SU-DHL-6 (cell line): ENCODE measurements at regions not wholly inside any gene's neighbourhood (a gene's known extent, or its start where the extent isn't known, plus 50 kb on each side); places are given as distances from the start of the nearest gene placed in this dataset.

Source experiments
- H2AFZ ChIP-seq: fragments of 200-600 bp; sonication (generic); 2 replicates; pipeline ENCODE4 v1.6.1; 2014; ENCODE audit warnings: low read depth, mild to moderate bottlenecking, moderate library complexity, mixed read lengths, antibody characterized with exemption, low read length; ENCODE audit not compliant: severe bottlenecking
- H3F3A ChIP-seq: fragments of 200-600 bp; shearing (Covaris generic); 2 replicates; pipeline ENCODE4 v1.6.0; 2016; ENCODE audit warnings: antibody characterized with exemption, mild to moderate bottlenecking; ENCODE audit not compliant: insufficient read depth
- H3K27ac ChIP-seq: fragments of 200-600 bp; sonication (generic); 2 replicates; pipeline ENCODE4 v1.5.1; 2016; ENCODE audit warnings: low read depth, mild to moderate bottlenecking, low read length, moderate library complexity, mixed read lengths
- H3K27me3 ChIP-seq: fragments of 200-600 bp; sonication (generic), shearing (Covaris generic); 2 replicates; pipeline ENCODE4 v1.6.0; 2014; ENCODE audit warnings: mild to moderate bottlenecking, low read length
- H3K36me3 ChIP-seq: fragments of 200-600 bp; sonication (generic); 2 replicates; pipeline ENCODE4 v1.6.1; 2014; ENCODE audit warnings: mild to moderate bottlenecking, low read length, mixed read lengths
- H3K4me2 ChIP-seq: fragments of 300-600, 200-600 bp; shearing (Covaris generic), sonication (generic); 2 replicates; pipeline ENCODE4 v1.6.0; 2014; ENCODE audit warnings: low read length, low read depth, mild to moderate bottlenecking; ENCODE audit not compliant: poor library complexity, severe bottlenecking
- H3K4me3 ChIP-seq: fragments of 200-600 bp; sonication (generic); 2 replicates; pipeline ENCODE4 v1.5.1; 2014; ENCODE audit warnings: antibody characterized with exemption, low read length, mild to moderate bottlenecking, mixed read lengths; ENCODE audit not compliant: insufficient read depth, poor library complexity, severe bottlenecking
- H3K79me2 ChIP-seq: fragments of 200-600 bp; sonication (generic); 2 replicates; pipeline ENCODE4 v1.6.1; 2014; ENCODE audit warnings: mild to moderate bottlenecking, low read length, moderate library complexity; ENCODE audit not compliant: insufficient read depth
- H3K9ac ChIP-seq: fragments of 200-600 bp; sonication (generic); 2 replicates; pipeline ENCODE4 v1.7.0; 2014; ENCODE audit warnings: mild to moderate bottlenecking, low read length
- H3K9me2 ChIP-seq: fragments of 200-600 bp; sonication (generic); replicated peaks from 2 replicates; pipeline ENCODE4 v1.6.1; 2014; ENCODE audit warnings: low read length; ENCODE audit not compliant: insufficient read depth
- H3K9me3 ChIP-seq: fragments of 200-600 bp; sonication (generic); 2 replicates; pipeline ENCODE4 v1.6.1; 2014; ENCODE audit warnings: low read length, mixed read lengths; ENCODE audit not compliant: insufficient read depth
- H4K20me1 ChIP-seq: fragments of 200-600 bp; sonication (generic); 2 replicates; pipeline ENCODE4 v1.6.1; 2014; ENCODE audit warnings: low read depth, mild to moderate bottlenecking, antibody characterized with exemption, low read length, moderate library complexity, mixed read lengths
- EZH2phosphoT487 ChIP-seq: fragments of 200-600 bp; sonication (generic), shearing (Covaris generic); conservative IDR thresholded peaks from 2 replicates; pipeline ENCODE4 v1.6.1; 2018; ENCODE audit warnings: mild to moderate bottlenecking, antibody characterized with exemption, low read length, moderate library complexity, mixed read lengths
- TF ChIP-seq, protein P1 (sequence below): fragments of 200-600 bp; sonication (generic); IDR thresholded peaks from one replicate; pipeline ENCODE4 v1.5.1; 2017; ENCODE audit warnings: antibody characterized with exemption, mild to moderate bottlenecking, low read length, moderate library complexity; ENCODE audit not compliant: insufficient read depth, poor library complexity, severe bottlenecking

DNA sequence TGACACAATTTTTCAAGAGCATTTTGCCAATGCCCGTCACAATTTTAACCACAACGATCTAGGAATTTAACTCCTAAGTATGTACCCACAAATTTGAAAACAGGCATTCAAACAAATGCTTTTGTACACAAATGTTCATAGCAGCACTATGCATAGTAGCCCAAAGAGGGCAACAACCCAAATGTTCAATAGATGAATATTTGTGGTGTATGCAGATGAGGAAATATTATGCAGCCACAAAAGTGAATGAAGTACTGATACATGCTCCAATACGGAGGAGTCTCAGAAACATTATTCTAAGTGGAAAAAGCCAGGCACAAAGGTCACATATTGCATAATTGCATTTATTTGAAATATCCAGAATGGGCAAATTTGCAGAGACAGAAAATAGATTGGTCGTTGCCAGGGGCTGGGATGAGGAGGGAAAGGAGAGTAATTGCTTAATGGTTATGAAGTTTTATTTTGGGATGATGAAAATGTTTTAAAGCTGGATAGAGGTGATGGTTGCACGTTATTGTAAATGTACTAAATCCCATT lies 117.2 kb downstream of the PXDC1 start:
- TF ChIP-seq EZH2phosphoT487: no peak
- TF ChIP-seq, protein P1, sequence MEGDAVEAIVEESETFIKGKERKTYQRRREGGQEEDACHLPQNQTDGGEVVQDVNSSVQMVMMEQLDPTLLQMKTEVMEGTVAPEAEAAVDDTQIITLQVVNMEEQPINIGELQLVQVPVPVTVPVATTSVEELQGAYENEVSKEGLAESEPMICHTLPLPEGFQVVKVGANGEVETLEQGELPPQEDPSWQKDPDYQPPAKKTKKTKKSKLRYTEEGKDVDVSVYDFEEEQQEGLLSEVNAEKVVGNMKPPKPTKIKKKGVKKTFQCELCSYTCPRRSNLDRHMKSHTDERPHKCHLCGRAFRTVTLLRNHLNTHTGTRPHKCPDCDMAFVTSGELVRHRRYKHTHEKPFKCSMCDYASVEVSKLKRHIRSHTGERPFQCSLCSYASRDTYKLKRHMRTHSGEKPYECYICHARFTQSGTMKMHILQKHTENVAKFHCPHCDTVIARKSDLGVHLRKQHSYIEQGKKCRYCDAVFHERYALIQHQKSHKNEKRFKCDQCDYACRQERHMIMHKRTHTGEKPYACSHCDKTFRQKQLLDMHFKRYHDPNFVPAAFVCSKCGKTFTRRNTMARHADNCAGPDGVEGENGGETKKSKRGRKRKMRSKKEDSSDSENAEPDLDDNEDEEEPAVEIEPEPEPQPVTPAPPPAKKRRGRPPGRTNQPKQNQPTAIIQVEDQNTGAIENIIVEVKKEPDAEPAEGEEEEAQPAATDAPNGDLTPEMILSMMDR: no peak
- no peak overlapping the region for H3K9ac ChIP-seq
- H3K27me3 ChIP-seq: 0 out of 2 replicates have a peak, but pooled peaks cover 9% of the 10 kb centered on the region
- H2AFZ ChIP-seq: no peak overlapping the region
- no peaks in the 10 kb centered on the region for H3K79me2 ChIP-seq
- H3K4me3 ChIP-seq: no peak overlapping the region
- H3K4me2 ChIP-seq: no peak overlapping the region
- no peaks in the 10 kb centered on the region for H3F3A ChIP-seq
- H4K20me1 ChIP-seq: no peaks in the 10 kb centered on the region
- H3K36me3 ChIP-seq: no peaks in the 10 kb centered on the region
- H3K9me3 ChIP-seq: no peaks in the 10 kb centered on the region
- no peaks in the 10 kb centered on the region for H3K9me2 ChIP-seq
- no peak overlapping the region for H3K27ac ChIP-seq

- Histone ChIP-seq H3K9me2 (no peaks in the 10 kb centered on the region), H2AFZ (no peak overlapping the region), H3K36me3 (no peaks in the 10 kb centered on the region), H3K4me2 (no peak overlapping the region), H3K27ac (no peak overlapping the region), H4K20me1 (no peaks in the 10 kb centered on the region), H3K79me2 (no peaks in the 10 kb centered on the region), H3F3A (no peaks in the 10 kb centered on the region), H3K4me3 (no peak overlapping the region), H3K9me3 (no peaks in the 10 kb centered on the region), H3K27me3 (0 out of 2 replicates have a peak, but pooled peaks cover 8% of the 10 kb centered on the region), H3K9ac (no peak overlapping the region)
- no peak for TF ChIP-seq EZH2phosphoT487
- TF ChIP-seq, protein P1: no peak
These were observed 117.8 kb downstream of the PXDC1 start for GRCh38 chr6:3633711-3634110.

DNA sequence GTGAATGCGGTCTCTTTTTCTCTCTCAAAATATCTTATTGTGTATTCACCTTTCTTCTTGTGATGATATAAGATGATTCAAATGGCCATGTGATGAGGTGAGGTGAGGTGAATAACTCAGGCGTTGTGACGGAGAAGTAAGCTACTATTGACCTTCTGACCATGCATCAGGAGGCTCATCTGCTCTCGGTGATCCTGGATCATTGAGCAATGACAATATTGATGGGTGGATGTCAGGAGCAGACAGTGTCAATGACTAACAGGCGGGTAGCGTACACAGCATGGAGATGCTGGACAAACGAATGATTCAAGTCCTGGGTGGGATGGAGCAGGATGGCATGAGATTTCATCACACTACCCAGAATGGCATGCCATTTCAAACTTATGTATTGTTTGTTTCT lies 119.6 kb downstream of the PXDC1 start:
- H4K20me1 ChIP-seq: no peaks in the 10 kb centered on the region
- no peak overlapping the region for H3K9ac ChIP-seq
- no peaks in the 10 kb centered on the region for H3F3A ChIP-seq
- no peak for TF ChIP-seq EZH2phosphoT487
- TF ChIP-seq, protein P1: no peak
- H3K27me3 ChIP-seq: 0 out of 2 replicates have a peak, but pooled peaks cover 2% of the 10 kb centered on the region
- H3K36me3 ChIP-seq: no peaks in the 10 kb centered on the region
- no peak overlapping the region for H3K4me3 ChIP-seq
- H3K9me2 ChIP-seq: no peaks in the 10 kb centered on the region
- no peak overlapping the region for H3K4me2 ChIP-seq
- H3K27ac ChIP-seq: no peak overlapping the region
- H3K79me2 ChIP-seq: no peaks in the 10 kb centered on the region
- no peak overlapping the region for H2AFZ ChIP-seq
- no peaks in the 10 kb centered on the region for H3K9me3 ChIP-seq
